HCT116 (cell line): ENCODE measurements at regions not wholly inside any gene's neighbourhood (a gene's known extent, or its start where the extent isn't known, plus 50 kb on each side); places are given as distances from the start of the nearest gene placed in this dataset.

ENCODE experiments used
- ATAC-seq: fragments of 200-7000 bp; cut with Tn5 transposase; 2 replicates; pipeline ENCODE4 v1.9.1; 2020; ENCODE audit warnings: mild to moderate bottlenecking, moderate library complexity
- BruUV-seq: library from RNA; stranded (reverse); fragments of 400-500 nt; replicated peaks from 2 replicates; lab custom pipeline; 2021; lab: Mats Ljungman, UMichigan
- CTCF ChIA-PET: fragments of 300-600 bp; sonication (Branson Sonifier 250); formaldehyde crosslinking; loops from one replicate; lab custom pipeline; 2021; ENCODE audit warnings: antibody characterized with exemption; lab: Charles Lee
- POLR2A ChIA-PET: fragments of 300-600, 350-600 bp; sonication (Branson Sonifier 250); formaldehyde crosslinking; loops from one replicate; lab custom pipeline; 2021; ENCODE audit warnings: antibody characterized with exemption; lab: Charles Lee
- RAD21 ChIA-PET, 2 experiments: fragments of 300-600 bp; sonication (Branson Sonifier 250); formaldehyde crosslinking; loops; one replicate each; lab custom pipeline; 2023; ENCODE audit warnings: low total read pairs in 2 of 2; ENCODE audit not compliant: uncharacterized antibody in 2 of 2, unreplicated experiment in 2 of 2, low non-redundant PET in 1 of 2; lab: Charles Lee
- DNase-seq: peaks from one replicate; pipeline ENCODE4 v3.0.0-alpha.2; 2010; ENCODE audit warnings: low read depth, low spot score
- H2AFZ ChIP-seq: fragments of 200-600 bp; shearing (Covaris generic), sonication (generic); 2 replicates; pipeline ENCODE4 v1.6.1; 2017; ENCODE audit warnings: low read depth, mixed run types, mixed read lengths, antibody characterized with exemption, low read length; ENCODE audit not compliant: poor library complexity, severe bottlenecking
- H3K27ac ChIP-seq: 2 replicates; pipeline ENCODE4 v1.5.1; 2012; ENCODE audit warnings: low read depth, low read length
- H3K27me3 ChIP-seq: fragments of 200-600 bp; sonication (generic); 2 replicates; pipeline ENCODE4 v1.6.1; 2016; ENCODE audit warnings: mixed run types, low read length, mixed read lengths; ENCODE audit not compliant: insufficient read depth
- H3K36me3 ChIP-seq, 2 experiments: fragments of 200-500 bp in 1 of 2; fragments of 200-600 bp in 1 of 2; sonication (Bioruptor generic) in 1 of 2; sonication (generic) in 1 of 2; 2 replicates each; pipeline versions ENCODE4 v1.5.1 to v1.6.1; 2014 to 2016; ENCODE audit warnings: low read length in 2 of 2, inconsistent platforms in 1 of 2, mixed read lengths in 1 of 2, mixed run types in 1 of 2; ENCODE audit not compliant: insufficient read depth in 2 of 2, control insufficient read depth in 1 of 2
- H3K4me1 ChIP-seq, 2 experiments: fragments of 200-600 bp in 1 of 2; sonication (generic) in 1 of 2; 2 replicates each; pipeline versions ENCODE4 v1.5.1 to v1.6.1; 2012 to 2017; ENCODE audit warnings: low read length in 2 of 2, inconsistent platforms in 1 of 2, mild to moderate bottlenecking in 1 of 2, mixed read lengths in 1 of 2, mixed run types in 1 of 2, moderate library complexity in 1 of 2; ENCODE audit not compliant: insufficient read depth in 2 of 2, control insufficient read depth in 1 of 2
- H3K4me2 ChIP-seq: fragments of 200-600 bp; sonication (generic); 2 replicates; pipeline ENCODE4 v1.6.1; 2017; ENCODE audit warnings: mixed run types, low read length, mixed read lengths
- H3K4me3 ChIP-seq, 2 experiments: fragments of 200-600 bp in 1 of 2; sonication (generic) in 1 of 2; replicated peaks in 1 of 2; 2 replicates each; pipeline ENCODE4 v1.5.1; 2011 to 2016; ENCODE audit warnings: low read length in 2 of 2, control low read depth in 1 of 2, low read depth in 1 of 2, mild to moderate bottlenecking in 1 of 2, mixed read lengths in 1 of 2, mixed run types in 1 of 2
- H3K79me2 ChIP-seq: fragments of 200-600 bp; sonication (generic); 2 replicates; pipeline ENCODE4 v1.6.1; 2017; ENCODE audit warnings: mild to moderate bottlenecking, mixed run types, low read length, moderate library complexity, mixed read lengths; ENCODE audit not compliant: insufficient read depth
- H3K9ac ChIP-seq: fragments of 200-600 bp; sonication (generic); 2 replicates; pipeline ENCODE4 v1.6.1; 2016; ENCODE audit warnings: low read length, mixed read lengths
- H3K9me2 ChIP-seq: fragments of 200-600 bp; sonication (generic), shearing (Covaris generic); 2 replicates; pipeline ENCODE4 v1.6.1; 2017; ENCODE audit warnings: mixed run types, mild to moderate bottlenecking, moderate library complexity; ENCODE audit not compliant: insufficient read depth
- H3K9me3 ChIP-seq, 2 experiments: fragments of 200-500 bp in 1 of 2; fragments of 200-600 bp in 1 of 2; sonication (Bioruptor generic) in 1 of 2; sonication (generic) in 1 of 2; 2 replicates each; pipeline ENCODE4 v1.6.1; 2014 to 2017; ENCODE audit warnings: low read length in 2 of 2, mixed read lengths in 2 of 2, inconsistent platforms in 1 of 2, low read depth in 1 of 2, mild to moderate bottlenecking in 1 of 2, mixed run types in 1 of 2, moderate library complexity in 1 of 2; ENCODE audit not compliant: control insufficient read depth in 1 of 2, insufficient read depth in 1 of 2
- H4K20me1 ChIP-seq: fragments of 200-600 bp; sonication (generic), shearing (Covaris generic); 2 replicates; pipeline ENCODE4 v1.6.1; 2017; ENCODE audit warnings: mixed run types, mild to moderate bottlenecking, moderate library complexity; ENCODE audit not compliant: insufficient read depth
- ATF3 ChIP-seq: IDR thresholded peaks from 2 replicates; pipeline ENCODE4 v1.6.1; 2012
- CBX3 ChIP-seq: IDR thresholded peaks from 2 replicates; pipeline ENCODE4 v1.6.1; 2012; ENCODE audit warnings: low read depth
- CEBPB ChIP-seq: IDR thresholded peaks from 2 replicates; pipeline ENCODE4 v1.6.1; 2012; ENCODE audit warnings: low read depth
- EGR1 ChIP-seq: IDR thresholded peaks from 2 replicates; pipeline ENCODE4 v1.6.1; 2012; ENCODE audit warnings: low read depth
- EZH2phosphoT487 ChIP-seq: fragments of 200-600 bp; IDR thresholded peaks from 2 replicates; pipeline ENCODE4 v1.6.1; 2018; ENCODE audit warnings: antibody characterized with exemption, borderline replicate concordance
- FOSL1 ChIP-seq: IDR thresholded peaks from 2 replicates; pipeline ENCODE4 v1.6.1; 2012; ENCODE audit warnings: low read depth
- POLR2A ChIP-seq: IDR thresholded peaks from 2 replicates; pipeline ENCODE4 v1.7.0; 2011; ENCODE audit warnings: borderline replicate concordance; ENCODE audit not compliant: insufficient read depth, insufficient read length; ENCODE audit errors: extremely low read depth
- POLR2AphosphoS5 ChIP-seq: IDR thresholded peaks from 2 replicates; pipeline ENCODE4 v1.6.1; 2011; ENCODE audit warnings: mild to moderate bottlenecking, low read depth, low read length, moderate library complexity
- REST ChIP-seq: IDR thresholded peaks from 2 replicates; pipeline ENCODE4 v1.6.1; 2012; ENCODE audit warnings: low read depth
- SIN3A ChIP-seq: IDR thresholded peaks from 2 replicates; pipeline ENCODE4 v1.6.1; 2012; ENCODE audit warnings: low read depth
- SRF ChIP-seq: IDR thresholded peaks from 2 replicates; pipeline ENCODE4 v1.6.1; 2012; ENCODE audit warnings: low read depth
- YY1 ChIP-seq: IDR thresholded peaks from 2 replicates; pipeline ENCODE4 v1.6.1; 2011; ENCODE audit warnings: low read length, low read depth, moderate library complexity, mild to moderate bottlenecking; ENCODE audit not compliant: insufficient replicate concordance; ENCODE audit errors: extremely low read depth
- ZBTB33 ChIP-seq: IDR thresholded peaks from 2 replicates; pipeline ENCODE4 v1.6.1; 2011; ENCODE audit warnings: mild to moderate bottlenecking, low read length, moderate library complexity; ENCODE audit not compliant: insufficient replicate concordance; ENCODE audit errors: extremely low read depth
- ZFX ChIP-seq: fragments of 450-650 bp; IDR thresholded peaks from 2 replicates; pipeline ENCODE4 v1.6.1; 2017
- intact Hi-C: fragments of 100-400 bp; cut with micrococcal nuclease; formaldehyde crosslinking; loops from 2 replicates; pipeline ENCODE4 v1.10.0; 2022

- intact Hi-C loops = no loop called here
- no peak for DNase-seq
- ChIA-PET CTCF (no interaction called here), RAD21 (no interaction called here), POLR2A (no interaction called here)
- Histone ChIP-seq H3K36me3 (no peaks in the 10 kb centered on the region), H2AFZ (no peak overlapping the region), H3K4me3 (no peak overlapping the region), H3K9ac (no peak overlapping the region), H3K9me3 (no peaks in the 10 kb centered on the region), H3K27me3 (no peaks in the 10 kb centered on the region), H4K20me1 (no peaks in the 10 kb centered on the region), H3K9me2 (no peaks in the 10 kb centered on the region), H3K4me2 (no peak overlapping the region), H3K4me1 (peaks cover 0 to 8% of the 10 kb centered on the region in 2 experiments; a peak in 2 of 4 replicates), H3K27ac (no peak overlapping the region), H3K79me2 (no peaks in the 10 kb centered on the region)
- BruUV-seq = no TSS peak
- TF ChIP-seq SIN3A = no peak
- no peak for TF ChIP-seq ZBTB33
- no peak for TF ChIP-seq POLR2AphosphoS5
- no peak for TF ChIP-seq EGR1
- no peak for ATAC-seq
These were observed 52.9 kb downstream of the KCNC4 start for GRCh38 chr1:110262846-110263631.

GRCh38 chr1:110264430-110264829 lies 54.3 kb downstream of the KCNC4 start:
- TF ChIP-seq EZH2phosphoT487 (no peak), POLR2AphosphoS5 (no peak), SIN3A (no peak), FOSL1 (no peak), REST (no peak), ATF3 (no peak), YY1 (no peak), POLR2A (no peak), CBX3 (no peak), CEBPB (no peak), ZFX (no peak), EGR1 (no peak), SRF (no peak)
- Histone ChIP-seq H3K9me3 (no peaks in the 10 kb centered on the region), H3K4me1 (no peaks in the 10 kb centered on the region; a peak in 1 of 4 replicates), H3K4me3 (no peak overlapping the region), H4K20me1 (no peaks in the 10 kb centered on the region), H3K4me2 (no peak overlapping the region), H3K27ac (no peak overlapping the region), H3K9me2 (no peaks in the 10 kb centered on the region), H3K79me2 (no peaks in the 10 kb centered on the region), H2AFZ (no peak overlapping the region), H3K27me3 (no peaks in the 10 kb centered on the region), H3K9ac (no peak overlapping the region), H3K36me3 (no peaks in the 10 kb centered on the region)
- ATAC-seq = no peak
- intact Hi-C loops = no loop called here
- ChIA-PET CTCF (no interaction called here), RAD21 (interaction anchor here in 1 of 2 experiments (0.6 kb wide), 1 partner anchor 17 kb away, joined by 3 read pairs; no protein-coding TSS in a partner anchor), POLR2A (no interaction called here)
- no peak for DNase-seq
- no TSS peak for BruUV-seq
